Activated CD8-positive, alpha-beta T cell treated with anti-CD3 and anti-CD28 coated beads, Interleukin-2, amount 10 ng/mL, durations not matched to agents 7 days and 5 days (primary cell): ENCODE measurements at regions not wholly inside any gene's neighbourhood (a gene's known extent, or its start where the extent isn't known, plus 50 kb on each side); places are given as distances from the start of the nearest gene placed in this dataset.

Experiments
- ATAC-seq: fragments of 150-1000 bp; cut with Tn5 transposase; one replicate; pipeline ENCODE4 v1.10.0; 2021; ENCODE audit warnings: moderate library complexity
- CTCF ChIA-PET: fragments of 350-600 bp; sonication (Branson Sonifier 250); formaldehyde crosslinking; loops from one replicate; lab custom pipeline; 2021; ENCODE audit warnings: antibody characterized with exemption; lab: Charles Lee
- POLR2A ChIA-PET: fragments of 350-600 bp; sonication (Branson Sonifier 250); formaldehyde crosslinking; loops from one replicate; lab custom pipeline; 2021; ENCODE audit warnings: antibody characterized with exemption; lab: Charles Lee
- DNase-seq: peaks from one replicate; pipeline ENCODE4 v3.0.0-alpha.2; 2020
- H3K27ac Mint-ChIP-seq: one replicate; pipeline ENCODE4 v1.8.0; 2021; ENCODE audit warnings: mild to moderate bottlenecking, mixed read lengths
- H3K27me3 Mint-ChIP-seq: one replicate; pipeline ENCODE4 v1.8.0; 2021; ENCODE audit warnings: low read depth, mixed read lengths
- H3K36me3 Mint-ChIP-seq: one replicate; pipeline ENCODE4 v1.8.0; 2021; ENCODE audit warnings: low read depth, mixed read lengths
- H3K4me1 Mint-ChIP-seq: one replicate; pipeline ENCODE4 v1.8.0; 2021; ENCODE audit warnings: low read depth, mixed read lengths
- H3K4me3 Mint-ChIP-seq: one replicate; pipeline ENCODE4 v1.8.0; 2021; ENCODE audit warnings: mild to moderate bottlenecking, mixed read lengths
- H3K9me3 Mint-ChIP-seq: one replicate; pipeline ENCODE4 v1.8.0; 2022; ENCODE audit warnings: mixed read lengths; ENCODE audit not compliant: insufficient read depth

- Mint-ChIP-seq H3K4me1 (no peaks in the 10 kb centered on the region), H3K9me3 (no peaks in the 10 kb centered on the region), H3K27me3 (peaks cover 5% of the 10 kb centered on the region), H3K27ac (no peak overlapping the region), H3K4me3 (no peak overlapping the region), H3K36me3 (no peaks in the 10 kb centered on the region)
- ChIA-PET POLR2A (no interaction called here), CTCF (no interaction called here)
- DNase-seq, result no peak
- ATAC-seq, result no peak
Observed at GRCh38 chr1:87165177-87165576, 163.5 kb upstream of the LMO4 start.

GRCh38 chr1:87167157-87167789, 161.4 kb upstream of the LMO4 start:
- POLR2A ChIA-PET, result no interaction called here
- Mint-ChIP-seq H3K4me1 (no peaks in the 10 kb centered on the region), H3K9me3 (no peaks in the 10 kb centered on the region), H3K36me3 (no peaks in the 10 kb centered on the region), H3K27me3 (peaks cover 5% of the 10 kb centered on the region), H3K27ac (no peak overlapping the region), H3K4me3 (no peak overlapping the region)
- ATAC-seq (no peak), DNase-seq (no peak)
- CTCF ChIA-PET, result no interaction called here

GRCh38 chr1:87167848-87168525, 160.7 kb upstream of the LMO4 start:
- Mint-ChIP-seq H3K27me3 (peaks cover 6% of the 10 kb centered on the region), H3K36me3 (no peaks in the 10 kb centered on the region), H3K9me3 (no peaks in the 10 kb centered on the region), H3K4me1 (no peaks in the 10 kb centered on the region), H3K27ac (no peak overlapping the region), H3K4me3 (no peak overlapping the region)
- POLR2A ChIA-PET, result no interaction called here
- ATAC-seq, result no peak
- CTCF ChIA-PET, result no interaction called here
- no peak for DNase-seq

- DNase-seq, result no peak
- Mint-ChIP-seq H3K27me3 (peaks cover 6% of the 10 kb centered on the region), H3K36me3 (no peaks in the 10 kb centered on the region), H3K4me1 (no peaks in the 10 kb centered on the region), H3K4me3 (no peak overlapping the region), H3K27ac (no peak overlapping the region), H3K9me3 (no peaks in the 10 kb centered on the region)
- ATAC-seq, result no peak
- ChIA-PET POLR2A (no interaction called here), CTCF (no interaction called here)
Observed at GRCh38 chr1:87169263-87169910, 159.3 kb upstream of the LMO4 start.

- no peak for DNase-seq
- H3K9me3 Mint-ChIP-seq, result no peaks in the 10 kb centered on the region
- H3K4me3 Mint-ChIP-seq, result no peak overlapping the region
- peaks cover 7% of the 10 kb centered on the region for H3K27me3 Mint-ChIP-seq
- no peaks in the 10 kb centered on the region for H3K36me3 Mint-ChIP-seq
- ATAC-seq, result no peak
- ChIA-PET POLR2A (no interaction called here), CTCF (no interaction called here)
- H3K4me1 Mint-ChIP-seq, result no peaks in the 10 kb centered on the region
- H3K27ac Mint-ChIP-seq, result no peak overlapping the region
Observed at GRCh38 chr1:87170157-87170556, 158.5 kb upstream of the LMO4 start.

GRCh38 chr1:87170931-87171598, 157.6 kb upstream of the LMO4 start:
- Mint-ChIP-seq H3K4me3 (no peak overlapping the region), H3K4me1 (no peaks in the 10 kb centered on the region), H3K27ac (no peak overlapping the region), H3K27me3 (peaks cover 7% of the 10 kb centered on the region), H3K9me3 (no peaks in the 10 kb centered on the region), H3K36me3 (no peaks in the 10 kb centered on the region)
- ChIA-PET POLR2A (no interaction called here), CTCF (no interaction called here)
- ATAC-seq (no peak), DNase-seq (no peak)

GRCh38 chr1:87173231-87173630, 155.4 kb upstream of the LMO4 start:
- no peak overlapping the region for H3K27ac Mint-ChIP-seq
- no peak overlapping the region for H3K4me3 Mint-ChIP-seq
- ATAC-seq (no peak), DNase-seq (no peak)
- POLR2A ChIA-PET, result no interaction called here
- H3K9me3 Mint-ChIP-seq, result no peaks in the 10 kb centered on the region
- CTCF ChIA-PET, result no interaction called here
- peaks cover 11% of the 10 kb centered on the region for H3K27me3 Mint-ChIP-seq
- no peaks in the 10 kb centered on the region for H3K4me1 Mint-ChIP-seq
- H3K36me3 Mint-ChIP-seq, result no peaks in the 10 kb centered on the region

GRCh38 chr1:87174724-87175245, 153.9 kb upstream of the LMO4 start:
- CTCF ChIA-PET, result no interaction called here
- H3K27ac Mint-ChIP-seq, result no peak overlapping the region

GRCh38 chr1:87176087-87176486, 152.6 kb upstream of the LMO4 start:
- ChIA-PET CTCF (no interaction called here), POLR2A (no interaction called here)
- no peaks in the 10 kb centered on the region for H3K36me3 Mint-ChIP-seq
- no peaks in the 10 kb centered on the region for H3K4me1 Mint-ChIP-seq
- H3K27ac Mint-ChIP-seq, result no peak overlapping the region
- ATAC-seq, result no peak
- H3K9me3 Mint-ChIP-seq, result no peaks in the 10 kb centered on the region
- peak; percentile 13 for DNase-seq
- peaks cover 11% of the 10 kb centered on the region for H3K27me3 Mint-ChIP-seq
- no peak overlapping the region for H3K4me3 Mint-ChIP-seq

More at GRCh38 chr1:87174724-87175245, 153.9 kb upstream of the LMO4 start:
- ATAC-seq, result no peak
- DNase-seq, result peak; percentile 10
- no peak overlapping the region for H3K4me3 Mint-ChIP-seq
- H3K9me3 Mint-ChIP-seq, result no peaks in the 10 kb centered on the region
- no peaks in the 10 kb centered on the region for H3K36me3 Mint-ChIP-seq
- H3K27me3 Mint-ChIP-seq, result peaks cover 11% of the 10 kb centered on the region
- no peaks in the 10 kb centered on the region for H3K4me1 Mint-ChIP-seq
- POLR2A ChIA-PET, result no interaction called here

GRCh38 chr1:87176514-87176913, 152.2 kb upstream of the LMO4 start:
- Mint-ChIP-seq H3K4me1 (no peaks in the 10 kb centered on the region), H3K27me3 (peaks cover 11% of the 10 kb centered on the region), H3K27ac (no peak overlapping the region), H3K4me3 (no peak overlapping the region), H3K9me3 (no peaks in the 10 kb centered on the region), H3K36me3 (no peaks in the 10 kb centered on the region)
- ChIA-PET POLR2A (no interaction called here), CTCF (no interaction called here)
- ATAC-seq (no peak), DNase-seq (peak; percentile 7)

- ChIA-PET CTCF (no interaction called here), POLR2A (no interaction called here)
- Mint-ChIP-seq H3K36me3 (no peaks in the 10 kb centered on the region), H3K4me1 (no peaks in the 10 kb centered on the region), H3K27me3 (peaks cover 11% of the 10 kb centered on the region), H3K27ac (no peak overlapping the region), H3K9me3 (no peaks in the 10 kb centered on the region), H3K4me3 (no peak overlapping the region)
- DNase-seq (no peak), ATAC-seq (no peak)
Observed at GRCh38 chr1:87178441-87178840, 150.2 kb upstream of the LMO4 start.
